ENCODE measurements at regions not wholly inside any gene's neighbourhood (a gene's known extent, or its start where the extent isn't known, plus 50 kb on each side); places are given as distances from the start of the nearest gene placed in this dataset.

DNA sequence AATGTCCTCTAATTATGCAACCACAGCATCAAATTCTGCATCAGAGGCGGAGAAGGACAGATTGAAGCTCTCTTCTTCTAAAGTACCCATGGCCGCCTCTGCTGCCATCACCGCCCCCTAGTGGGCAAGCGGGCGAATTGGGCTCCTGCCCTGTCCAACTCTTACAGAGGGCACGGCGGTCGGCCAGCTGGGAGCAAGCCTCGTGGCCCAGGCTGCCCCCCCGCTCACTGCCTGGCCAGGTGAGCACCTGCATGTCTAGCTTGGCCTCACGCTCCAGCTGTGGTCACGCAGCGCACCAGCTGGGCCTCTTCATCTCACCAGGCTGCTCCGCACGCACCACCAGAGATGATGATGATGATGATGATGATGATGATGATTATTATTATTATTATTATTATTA lies 146.1 kb upstream of the TOM1L1 start:
- DNase-seq = peak; percentile 63
- intact Hi-C loops (cut with DNase I; ENCODE audit: low total_unique reads) = loop anchor here (10.0 kb wide), 1 partner anchor 50 kb away; no protein-coding TSS in a partner anchor
- no peak overlapping the region for H3K4me3 ChIP-seq
- 72 to 81% (median 73%) methylated on average over 15 of the region's 15 CpGs for WGBS, 5 donors
- no peaks in the 10 kb centered on the region for H3K36me3 ChIP-seq
- peaks cover 0 to 4% (median 0%) of the 10 kb centered on the region in 7 donors for H3K27me3 ChIP-seq (replicated peaks in 1 of 7)
- TF ChIP-seq, protein P1, sequence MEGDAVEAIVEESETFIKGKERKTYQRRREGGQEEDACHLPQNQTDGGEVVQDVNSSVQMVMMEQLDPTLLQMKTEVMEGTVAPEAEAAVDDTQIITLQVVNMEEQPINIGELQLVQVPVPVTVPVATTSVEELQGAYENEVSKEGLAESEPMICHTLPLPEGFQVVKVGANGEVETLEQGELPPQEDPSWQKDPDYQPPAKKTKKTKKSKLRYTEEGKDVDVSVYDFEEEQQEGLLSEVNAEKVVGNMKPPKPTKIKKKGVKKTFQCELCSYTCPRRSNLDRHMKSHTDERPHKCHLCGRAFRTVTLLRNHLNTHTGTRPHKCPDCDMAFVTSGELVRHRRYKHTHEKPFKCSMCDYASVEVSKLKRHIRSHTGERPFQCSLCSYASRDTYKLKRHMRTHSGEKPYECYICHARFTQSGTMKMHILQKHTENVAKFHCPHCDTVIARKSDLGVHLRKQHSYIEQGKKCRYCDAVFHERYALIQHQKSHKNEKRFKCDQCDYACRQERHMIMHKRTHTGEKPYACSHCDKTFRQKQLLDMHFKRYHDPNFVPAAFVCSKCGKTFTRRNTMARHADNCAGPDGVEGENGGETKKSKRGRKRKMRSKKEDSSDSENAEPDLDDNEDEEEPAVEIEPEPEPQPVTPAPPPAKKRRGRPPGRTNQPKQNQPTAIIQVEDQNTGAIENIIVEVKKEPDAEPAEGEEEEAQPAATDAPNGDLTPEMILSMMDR (IDR thresholded peaks at IDR 0.05 in 8 of 11, conservative IDR thresholded peaks at IDR 0.05 in 3 of 11) = no peak
- TF ChIP-seq POLR2A (IDR thresholded peaks at IDR 0.05) (no peak), POLR2AphosphoS5 (IDR thresholded peaks at IDR 0.05) (no peak)
- H3K4me1 ChIP-seq = no peaks in the 10 kb centered on the region
- H3K9me3 ChIP-seq = peaks cover 0 to 5% (median 0%) of the 10 kb centered on the region in 8 donors
- H3K27ac ChIP-seq = no peak overlapping the region

DNA sequence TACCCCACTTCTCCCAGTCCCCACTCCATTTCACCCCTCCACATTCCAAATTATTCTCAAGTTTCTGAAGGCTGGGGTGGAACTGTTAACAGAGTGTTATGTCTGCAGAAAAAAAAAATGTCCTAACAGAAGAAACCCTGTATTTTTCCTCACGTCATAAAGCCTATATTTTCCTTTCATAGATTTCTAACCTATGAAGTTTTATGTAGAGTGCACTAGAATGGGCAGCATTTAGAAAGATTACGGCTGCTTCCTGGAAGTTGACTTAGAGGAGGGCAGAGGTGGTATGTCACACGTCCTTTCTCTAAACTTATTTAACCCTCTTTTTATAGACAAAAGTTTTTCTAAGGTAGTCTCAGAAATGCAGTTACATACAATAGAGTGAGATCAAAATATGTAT lies 139.8 kb upstream of the TOM1L1 start:
- H3K4me1 ChIP-seq = no peaks in the 10 kb centered on the region
- no peaks in the 10 kb centered on the region for H3K36me3 ChIP-seq
- intact Hi-C loops (cut with DNase I; ENCODE audit: low total_unique reads) = loop anchor here (10.0 kb wide), 1 partner anchor 76 kb away; no protein-coding TSS in a partner anchor
- peaks cover 0 to 4% (median 0%) of the 10 kb centered on the region in 7 donors for H3K27me3 ChIP-seq (replicated peaks in 1 of 7)
- WGBS, 5 donors = 50 to 63% (median 60%) methylated on average over 3 of the region's 3 CpGs
- TF ChIP-seq, protein P1 (IDR thresholded peaks at IDR 0.05 in 8 of 11, conservative IDR thresholded peaks at IDR 0.05 in 3 of 11) = no peak
- no peak overlapping the region for H3K27ac ChIP-seq
- peaks cover 0 to 5% (median 0%) of the 10 kb centered on the region in 8 donors for H3K9me3 ChIP-seq
- no peak for DNase-seq
- H3K4me3 ChIP-seq = no peak overlapping the region

DNA sequence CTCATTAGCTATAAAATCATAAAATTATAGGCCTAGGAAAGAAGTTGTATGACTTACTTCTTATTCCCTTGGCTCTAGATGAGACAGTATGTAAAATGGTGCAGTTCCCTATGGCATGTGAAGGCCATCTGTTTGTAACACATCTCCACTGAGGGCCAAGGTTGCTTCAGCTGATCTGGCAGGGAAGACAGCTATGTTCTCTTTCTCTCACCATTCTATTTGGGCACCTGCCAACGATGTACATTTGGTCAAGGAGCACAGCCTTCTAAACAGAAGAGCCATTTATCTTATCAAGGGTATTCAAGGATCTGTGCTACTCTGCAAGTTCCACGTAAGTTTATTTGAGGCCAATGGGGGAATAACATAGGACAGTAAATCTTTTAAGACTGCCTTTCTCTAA lies 129.8 kb upstream of the TOM1L1 start:
- no peak for TF ChIP-seq POLR2A (IDR thresholded peaks at IDR 0.05)
- no peak for TF ChIP-seq POLR2AphosphoS5 (IDR thresholded peaks at IDR 0.05)
- TF ChIP-seq, protein P1 (IDR thresholded peaks at IDR 0.05 in 8 of 11, conservative IDR thresholded peaks at IDR 0.05 in 3 of 11) = no peak
- intact Hi-C loops (cut with DNase I; ENCODE audit: low total_unique reads) = no loop called here
- no peaks in the 10 kb centered on the region for H3K9me3 ChIP-seq
- H3K4me3 ChIP-seq = no peak overlapping the region
- no peak for DNase-seq
- no peaks in the 10 kb centered on the region for H3K4me1 ChIP-seq
- WGBS, 5 donors = 58 to 76% (median 64%) methylated on average over 2 of the region's 2 CpGs
- H3K27ac ChIP-seq = no peak overlapping the region
- no peaks in the 10 kb centered on the region for H3K36me3 ChIP-seq
- H3K27me3 ChIP-seq (replicated peaks in 1 of 7) = no peaks in the 10 kb centered on the region

DNA sequence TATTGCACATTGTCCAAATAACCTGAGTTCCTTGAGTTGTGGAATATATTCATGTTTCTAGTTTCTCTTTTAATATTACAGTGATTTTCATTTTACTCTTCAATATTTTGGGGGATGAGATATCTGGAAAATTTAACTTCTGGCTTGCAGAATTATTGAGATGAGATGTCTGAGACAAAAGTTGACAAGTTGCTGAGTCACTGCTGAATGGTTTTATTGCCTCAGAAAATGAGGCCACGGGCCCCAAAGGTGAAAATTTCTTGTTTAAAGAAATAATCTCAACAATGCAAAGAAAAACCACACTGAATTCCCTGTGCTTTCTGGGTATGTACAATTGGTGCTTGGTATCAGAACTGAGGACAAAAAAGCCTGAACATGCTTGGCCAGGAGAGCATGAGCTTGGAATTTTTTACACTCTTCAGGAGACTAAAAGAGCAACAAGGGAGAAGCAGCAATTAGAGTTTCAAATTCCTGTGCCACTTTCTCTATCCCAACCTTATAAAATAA lies 129.2 kb upstream of the TOM1L1 start:
- TF ChIP-seq POLR2A (IDR thresholded peaks at IDR 0.05) (no peak), POLR2AphosphoS5 (IDR thresholded peaks at IDR 0.05) (no peak)
- TF ChIP-seq, protein P1 (IDR thresholded peaks at IDR 0.05 in 8 of 11, conservative IDR thresholded peaks at IDR 0.05 in 3 of 11) = no peak
- H3K36me3 ChIP-seq = no peaks in the 10 kb centered on the region
- H3K4me3 ChIP-seq = no peak overlapping the region
- H3K9me3 ChIP-seq = no peaks in the 10 kb centered on the region
- intact Hi-C loops (cut with DNase I; ENCODE audit: low total_unique reads) = no loop called here
- H3K27me3 ChIP-seq (replicated peaks in 1 of 7) = no peaks in the 10 kb centered on the region
- no peak for DNase-seq
- WGBS, 5 donors = 35 to 58% (median 49%) methylated on average over 1 of the region's 1 CpG
- no peaks in the 10 kb centered on the region for H3K4me1 ChIP-seq
- H3K27ac ChIP-seq = no peak overlapping the region
